IMR-90 (cell line): ENCODE measurements at regions not wholly inside any gene's neighbourhood (a gene's known extent, or its start where the extent isn't known, plus 50 kb on each side); places are given as distances from the start of the nearest gene placed in this dataset.
A peak's percentile ranks its signal among the peaks of the same experiment; 100 is the strongest.

Experiments
- ATAC-seq: fragments of 200-7000 bp; cut with Tn5 transposase; 2 replicates; pipeline ENCODE4 v1.9.1; 2020; ENCODE audit warnings: low read depth, mild to moderate bottlenecking, moderate library complexity
- BruUV-seq: library from RNA; stranded (reverse); fragments of 400-500 nt; replicated peaks from 2 replicates; lab custom pipeline; 2021; lab: Mats Ljungman, UMichigan
- CTCF ChIA-PET: fragments of 300-600 bp; formaldehyde crosslinking; extraction: SDS; loops from one replicate; lab custom pipeline; 2021; ENCODE audit warnings: antibody characterized with exemption; lab: Yijun Ruan, JAX
- POLR2A ChIA-PET: fragments of 300-600 bp; sonication (Branson Sonifier 250); formaldehyde crosslinking; loops from one replicate; lab custom pipeline; 2022; ENCODE audit warnings: antibody characterized with exemption; ENCODE audit not compliant: unreplicated experiment; lab: Charles Lee
- DNase-seq: peaks from one replicate; pipeline ENCODE4 v3.0.0; 2013
- H2AFZ ChIP-seq: replicated peaks from 2 replicates; pipeline ENCODE3; 2013; ENCODE audit warnings: low read length, mild to moderate bottlenecking; ENCODE audit not compliant: poor library complexity
- H2AK5ac ChIP-seq: 2 replicates; pipeline ENCODE4 v1.6.1; 2013; ENCODE audit warnings: low read depth, low read length, inconsistent platforms
- H2AK9ac ChIP-seq: replicated peaks from 2 replicates; pipeline ENCODE3; 2013; ENCODE audit warnings: mild to moderate bottlenecking, low read depth, low read length, moderate library complexity; ENCODE audit not compliant: poor library complexity
- H2BK120ac ChIP-seq: 2 replicates; pipeline ENCODE4 v1.6.1; 2013; ENCODE audit warnings: low read depth, low read length, inconsistent platforms
- H2BK15ac ChIP-seq: 3 replicates; pipeline ENCODE4 v1.6.1; 2013; ENCODE audit warnings: low read depth, low read length, inconsistent platforms
- H2BK20ac ChIP-seq: 2 replicates; pipeline ENCODE4 v1.6.1; 2013; ENCODE audit warnings: low read depth, mild to moderate bottlenecking, inconsistent platforms, low read length, moderate library complexity
- H2BK5ac ChIP-seq: 2 replicates; pipeline ENCODE4 v1.6.1; 2013; ENCODE audit warnings: mild to moderate bottlenecking, low read depth, low read length, inconsistent platforms; ENCODE audit not compliant: poor library complexity, severe bottlenecking
- H3K14ac ChIP-seq: replicated peaks from 2 replicates; pipeline ENCODE4 v1.6.1; 2013; ENCODE audit warnings: low read depth, low read length, inconsistent platforms
- H3K18ac ChIP-seq: 2 replicates; pipeline ENCODE4 v1.6.1; 2013; ENCODE audit warnings: low read depth, low read length, control low read depth
- H3K23ac ChIP-seq: 2 replicates; pipeline ENCODE4 v1.6.1; 2013; ENCODE audit warnings: low read depth, low read length, inconsistent platforms
- H3K27ac ChIP-seq: 2 replicates; pipeline ENCODE4 v1.5.1; 2013; ENCODE audit warnings: mild to moderate bottlenecking, control low read depth, low read length; ENCODE audit not compliant: insufficient read depth
- H3K27me3 ChIP-seq: 2 replicates; pipeline ENCODE4 v1.6.1; 2013; ENCODE audit warnings: low read length; ENCODE audit not compliant: control insufficient read depth, insufficient read depth
- H3K36me3 ChIP-seq: 2 replicates; pipeline ENCODE4 v1.6.1; 2013; ENCODE audit warnings: low read length, mixed read lengths; ENCODE audit not compliant: control insufficient read depth, insufficient read depth
- H3K4ac ChIP-seq: 2 replicates; pipeline ENCODE4 v1.6.1; 2013; ENCODE audit warnings: low read depth, low read length, inconsistent platforms
- H3K4me1 ChIP-seq: 2 replicates; pipeline ENCODE4 v1.6.1; 2013; ENCODE audit warnings: low read length, mixed read lengths; ENCODE audit not compliant: control insufficient read depth, insufficient read depth
- H3K4me2 ChIP-seq: 2 replicates; pipeline ENCODE4 v1.6.1; 2013; ENCODE audit warnings: low read depth, mild to moderate bottlenecking, control low read depth, low read length, moderate library complexity
- H3K4me3 ChIP-seq: 2 replicates; pipeline ENCODE4 v1.5.1; 2013; ENCODE audit warnings: low read depth, mild to moderate bottlenecking, control low read depth, low read length, moderate library complexity; ENCODE audit not compliant: insufficient read depth
- H3K56ac ChIP-seq: 2 replicates; pipeline ENCODE4 v1.6.1; 2013; ENCODE audit warnings: low read length, inconsistent platforms; ENCODE audit not compliant: insufficient read depth; ENCODE audit errors: extremely low read depth
- H3K79me1 ChIP-seq, 2 experiments: 2 replicates each; pipeline ENCODE4 v1.6.1; 2013; ENCODE audit warnings: low read length in 2 of 2, inconsistent platforms in 1 of 2, low read depth in 1 of 2
- H3K9ac ChIP-seq: 2 replicates; pipeline ENCODE4 v1.6.1; 2013; ENCODE audit warnings: low read depth, low read length, control low read depth
- H3K9me1 ChIP-seq: 2 replicates; pipeline ENCODE4 v1.6.1; 2013; ENCODE audit warnings: low read length, inconsistent platforms; ENCODE audit not compliant: insufficient read depth
- H3K9me3 ChIP-seq: 2 replicates; pipeline ENCODE4 v1.6.1; 2013; ENCODE audit warnings: low read length; ENCODE audit not compliant: control insufficient read depth, insufficient read depth
- H4K20me1 ChIP-seq: 2 replicates; pipeline ENCODE4 v1.6.1; 2013; ENCODE audit warnings: low read length, inconsistent platforms; ENCODE audit not compliant: insufficient read depth
- H4K5ac ChIP-seq: 2 replicates; pipeline ENCODE4 v1.6.1; 2013; ENCODE audit warnings: mild to moderate bottlenecking, low read depth, low read length, control low read depth
- H4K8ac ChIP-seq, 2 experiments: 2 replicates each; pipeline ENCODE4 v1.6.1; 2013; ENCODE audit warnings: low read depth in 2 of 2, low read length in 2 of 2, control low read depth in 1 of 2, inconsistent platforms in 1 of 2
- H4K91ac ChIP-seq: 2 replicates; pipeline ENCODE4 v1.6.1; 2013; ENCODE audit warnings: low read depth, low read length, inconsistent platforms; ENCODE audit not compliant: insufficient read depth
- BHLHE40 ChIP-seq: fragments of 150-350 bp; IDR thresholded peaks from 2 replicates; pipeline ENCODE4 v1.6.1; 2016; ENCODE audit warnings: mild to moderate bottlenecking, low read depth, low read length
- CEBPB ChIP-seq: IDR thresholded peaks from 2 replicates; pipeline ENCODE4 v1.6.1; 2012; ENCODE audit warnings: low read depth, low read length, improper control_type of control experiment
- CHD1 ChIP-seq: IDR thresholded peaks from 2 replicates; pipeline ENCODE4 v1.6.1; 2012; ENCODE audit warnings: low read depth, low read length, improper control_type of control experiment
- CTCF ChIP-seq: conservative IDR thresholded peaks from 2 replicates; pipeline ENCODE4 v1.5.1; 2012; ENCODE audit warnings: mild to moderate bottlenecking, low read depth, low read length, improper control_type of control experiment
- ELK1 ChIP-seq: fragments of 150-350 bp; IDR thresholded peaks from 2 replicates; pipeline ENCODE4 v1.6.1; 2016; ENCODE audit warnings: low read depth, mild to moderate bottlenecking, low read length, moderate library complexity, borderline replicate concordance
- FOS ChIP-seq: fragments of 150-350 bp; IDR thresholded peaks from 2 replicates; pipeline ENCODE4 v1.6.1; 2016; ENCODE audit warnings: low read depth, low read length
- MAFK ChIP-seq: IDR thresholded peaks from 2 replicates; pipeline ENCODE4 v1.6.1; 2012; ENCODE audit warnings: low read depth, low read length, improper control_type of control experiment
- MAZ ChIP-seq: IDR thresholded peaks from 2 replicates; pipeline ENCODE4 v1.6.1; 2012; ENCODE audit warnings: low read depth, mild to moderate bottlenecking, low read length, improper control_type of control experiment, moderate library complexity, borderline replicate concordance
- MXI1 ChIP-seq: IDR thresholded peaks from 2 replicates; pipeline ENCODE4 v1.6.1; 2012; ENCODE audit warnings: low read depth, mild to moderate bottlenecking, low read length, moderate library complexity, borderline replicate concordance
- POLR2A ChIP-seq: IDR thresholded peaks from 2 replicates; pipeline ENCODE4 v1.6.1; 2012; ENCODE audit warnings: mild to moderate bottlenecking, low read depth, low read length
- RAD21 ChIP-seq: IDR thresholded peaks from 2 replicates; pipeline ENCODE4 v1.6.1; 2012; ENCODE audit warnings: low read length, improper control_type of control experiment
- RCOR1 ChIP-seq: IDR thresholded peaks from 2 replicates; pipeline ENCODE4 v1.6.1; 2012; ENCODE audit warnings: mild to moderate bottlenecking, low read length, improper control_type of control experiment; ENCODE audit not compliant: insufficient replicate concordance
- RFX5 ChIP-seq: IDR thresholded peaks from 2 replicates; pipeline ENCODE4 v1.8.0; 2012; ENCODE audit warnings: low read depth, mild to moderate bottlenecking, low read length, moderate library complexity
- SMC3 ChIP-seq: fragments of 150-350 bp; IDR thresholded peaks from 2 replicates; pipeline ENCODE4 v1.6.1; 2016; ENCODE audit warnings: low read depth, mild to moderate bottlenecking, antibody characterized with exemption, low read length, moderate library complexity
- USF2 ChIP-seq: fragments of 150-350 bp; IDR thresholded peaks from 2 replicates; pipeline ENCODE4 v1.6.1; 2017; ENCODE audit warnings: mild to moderate bottlenecking, antibody characterized with exemption, low read length, low read depth
- WGBS, 2 experiments: methylation state at CpG; one replicate each; pipeline versions ENCODE4 v1.1.5 to v1.1.7; 2013; ENCODE audit warnings: missing lambda C conversion rate in 2 of 2; ENCODE audit not compliant: insufficient read length in 1 of 2; ENCODE audit errors: extremely low coverage in 2 of 2; 5-methylcytosine and 5-hydroxymethylcytosine counted together
- dilution Hi-C: fragments of 300-500 bp; cut with HindIII; formaldehyde crosslinking; loops from one replicate; pipeline ENCODE4 v1.14.3; 2018; ENCODE audit warnings: low sequenced_read_pairs; ENCODE audit not compliant: unreplicated experiment
- in situ Hi-C: fragments of 300-500 bp; cut with MboI; formaldehyde crosslinking; loops from 3 replicates; pipeline ENCODE4 v1.14.3; 2019; ENCODE audit warnings: low sequenced_read_pairs, inconsistent platforms, mixed read lengths
- intact Hi-C: fragments of 100-400 bp; cut with micrococcal nuclease; formaldehyde crosslinking; loops from 2 replicates; pipeline ENCODE4 v1.10.0; 2022

DNA sequence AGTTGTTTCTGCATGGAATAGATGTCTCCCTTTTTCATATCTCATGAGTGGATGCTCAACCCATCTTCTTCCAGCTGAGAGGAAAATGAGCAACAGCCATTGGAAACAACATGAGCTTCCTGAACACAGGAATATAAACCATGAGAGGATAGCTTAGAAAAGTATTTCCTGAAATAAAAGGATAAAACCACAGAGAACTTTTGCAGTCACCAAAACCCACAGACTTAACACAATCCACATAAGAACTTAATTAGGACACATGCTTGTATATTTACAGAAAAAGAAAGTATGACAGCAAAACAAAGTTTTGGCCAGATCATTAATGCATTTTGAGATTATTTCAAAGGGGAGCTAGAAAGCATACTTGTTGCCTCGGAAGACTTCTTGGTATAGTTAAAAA lies 180.5 kb upstream of the RASGRP1 start:
- dilution Hi-C loops (no loop called here), in situ Hi-C loops (no loop called here), intact Hi-C loops (no loop called here)
- Histone ChIP-seq H3K56ac (no peak overlapping the region), H3K4me1 (peaks cover 5% of the 10 kb centered on the region), H3K36me3 (no peaks in the 10 kb centered on the region), H3K9me1 (0 out of 2 replicates have a peak, but pooled peaks cover 4% of the 10 kb centered on the region), H3K14ac (no peak overlapping the region), H2BK120ac (no peak overlapping the region), H4K20me1 (no peaks in the 10 kb centered on the region), H3K9ac (no peak overlapping the region), H3K9me3 (no peaks in the 10 kb centered on the region), H3K4me2 (no peak overlapping the region), H2BK5ac (no peak overlapping the region), H3K23ac (no peak overlapping the region), H3K4me3 (no peak overlapping the region), H3K27me3 (no peaks in the 10 kb centered on the region), H3K18ac (no peak overlapping the region), H4K8ac (no peak overlapping the region), H2BK15ac (no peak overlapping the region), H4K5ac (no peak overlapping the region), H4K91ac (no peak overlapping the region), H3K4ac (no peak overlapping the region), H2AFZ (no peak overlapping the region), H2AK5ac (no peak overlapping the region), H2AK9ac (no peak overlapping the region), H2BK20ac (no peak overlapping the region), H3K79me1 (no peaks in the 10 kb centered on the region), H3K27ac (no peak overlapping the region)
- ATAC-seq, result peak; percentile 14; the same call in 1 of the 2 replicates
- WGBS, 2 experiments, result no CpG with 5 or more reads among the region's 1 CpG
- ChIA-PET POLR2A (no interaction called here), CTCF (no interaction called here)
- BruUV-seq, result no TSS peak
- TF ChIP-seq FOS (no peak), USF2 (no peak), POLR2A (no peak), CTCF (no peak), RFX5 (no peak), MXI1 (no peak), RCOR1 (no peak), RAD21 (no peak), BHLHE40 (no peak), SMC3 (no peak), ELK1 (no peak), MAZ (no peak), CEBPB (no peak), CHD1 (no peak), MAFK (no peak)
- DNase-seq, result peak; percentile 9
